NCI-H526 treated with DMSO at 0.1 percent for 48 hours (cell line): ENCODE measurements at regions not wholly inside any gene's neighbourhood (a gene's known extent, or its start where the extent isn't known, plus 50 kb on each side); places are given as distances from the start of the nearest gene placed in this dataset.

Experiments
- DNase-seq: peaks from one replicate; lab custom pipeline; 2025; lab: John Stamatoyannopoulos, UW

DNA sequence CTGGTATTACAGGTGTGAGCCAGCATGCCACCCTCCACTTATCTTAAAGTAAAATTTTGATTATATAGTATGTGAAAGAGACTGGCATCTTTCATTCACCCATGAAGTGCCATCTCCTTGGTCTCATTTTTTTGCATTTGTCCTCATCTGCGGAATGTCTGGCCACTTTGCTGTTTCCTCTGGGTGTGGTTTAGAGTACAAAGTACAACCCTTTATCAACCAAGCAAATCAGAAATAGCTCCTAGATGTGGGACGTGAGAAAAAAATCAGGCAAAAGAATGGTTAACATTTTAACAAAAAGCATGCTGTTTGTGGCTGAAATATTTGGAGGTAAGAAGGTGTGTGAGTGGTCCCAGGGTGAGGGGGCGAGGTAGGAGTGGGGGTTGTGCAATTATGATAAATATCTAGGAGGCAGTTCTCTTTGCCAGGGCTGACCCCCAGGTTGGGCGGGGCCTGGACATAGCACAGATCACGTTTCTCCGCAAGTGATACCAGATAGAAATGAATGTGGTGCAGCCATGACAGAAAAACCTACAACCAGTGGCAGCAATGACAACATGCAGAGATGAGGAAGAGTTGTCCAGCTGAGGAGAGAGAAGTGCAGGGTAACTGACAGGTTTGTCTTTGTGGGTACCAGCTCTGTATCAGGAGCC, 115.8 kb upstream of the SERTAD2 start:
- peak; percentile 29 for DNase-seq

GRCh38 chr2:64770137-64770780, 116.5 kb upstream of the SERTAD2 start:
- DNase-seq: no peak

DNA sequence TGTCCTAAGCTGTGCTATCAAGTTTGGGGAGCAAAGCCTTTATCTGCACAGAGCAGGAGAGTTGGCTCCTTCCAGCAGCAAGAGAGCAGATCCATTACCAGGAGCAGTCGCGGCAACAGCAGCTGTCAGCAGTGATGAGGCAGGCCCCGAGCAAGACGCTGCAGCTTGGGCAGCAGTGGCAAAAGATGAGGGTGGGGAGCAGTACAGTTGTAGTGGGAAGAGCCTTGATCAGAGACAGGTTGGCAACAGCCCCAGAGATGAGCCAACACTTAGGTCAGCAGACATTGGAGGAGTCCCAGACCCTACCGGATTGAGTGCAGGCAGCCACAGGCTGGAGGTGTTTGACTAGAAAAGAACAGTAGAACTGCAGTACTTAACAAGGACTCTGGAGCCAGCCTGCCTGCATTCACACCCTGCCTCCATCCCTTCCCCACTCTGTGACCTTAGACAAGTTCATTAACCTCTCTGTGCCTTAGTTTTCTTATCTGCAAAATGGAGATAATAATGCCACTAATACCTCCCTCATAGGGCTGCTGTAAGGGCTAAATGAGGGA, 117.1 kb upstream of the SERTAD2 start:
- DNase-seq: no peak

DNA sequence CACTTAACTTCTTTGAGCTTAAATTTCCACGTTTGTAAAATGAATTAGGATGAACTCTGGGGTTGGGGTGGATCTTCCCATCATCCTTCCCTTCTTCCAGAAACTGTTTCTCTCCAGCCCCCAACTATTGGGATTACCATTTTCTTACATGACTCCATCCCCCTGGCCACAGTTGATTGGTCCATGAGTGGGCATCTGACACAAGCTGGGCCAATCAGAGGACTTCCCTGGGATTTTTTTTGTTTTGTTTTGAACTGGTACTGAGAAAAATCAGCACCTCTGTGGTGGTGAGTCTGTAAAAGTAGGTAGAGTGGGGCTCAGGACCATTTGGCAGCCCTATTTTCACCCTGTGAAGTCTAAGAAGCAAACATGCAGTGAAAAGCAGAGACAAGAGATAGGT, 118.0 kb upstream of the SERTAD2 start:
- no peak for DNase-seq

- DNase-seq: no peak
Observed at GRCh38 chr2:64773461-64774118, 119.9 kb upstream of the SERTAD2 start.

- no peak for DNase-seq
Observed at GRCh38 chr2:64777841-64778240, 124.1 kb upstream of the SERTAD2 start.

DNA sequence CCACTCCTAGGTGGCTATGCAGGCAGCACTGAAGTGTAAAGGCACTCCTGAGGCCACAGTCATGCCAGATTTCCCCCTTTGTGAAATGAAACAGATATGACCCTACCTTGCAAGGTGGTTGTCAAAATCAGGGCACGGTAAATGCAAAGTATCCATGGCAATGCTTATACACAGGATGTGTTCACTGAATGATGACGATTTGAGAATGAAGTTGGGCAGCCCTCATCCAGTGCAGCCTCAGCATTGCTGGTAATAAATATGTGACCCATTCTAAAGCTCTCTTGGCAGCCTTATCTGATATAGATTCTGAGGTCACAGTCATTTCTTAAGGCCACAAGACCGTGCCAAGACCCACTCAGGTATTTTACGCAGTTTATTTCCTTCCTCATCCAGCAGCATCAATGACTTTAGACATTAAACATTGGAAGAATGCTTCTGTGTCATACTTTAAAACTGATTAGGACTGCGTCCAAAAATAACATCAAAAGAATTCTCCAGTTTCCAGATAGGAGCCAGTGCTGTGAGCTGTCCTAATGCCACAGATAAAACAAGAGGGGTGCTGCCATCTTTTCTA, 125.5 kb upstream of the SERTAD2 start:
- no peak for DNase-seq

- no peak for DNase-seq
Observed at GRCh38 chr2:64780041-64780440, 126.3 kb upstream of the SERTAD2 start.

GRCh38 chr2:64781711-64782390, 128.1 kb upstream of the SERTAD2 start:
- no peak for DNase-seq

DNA sequence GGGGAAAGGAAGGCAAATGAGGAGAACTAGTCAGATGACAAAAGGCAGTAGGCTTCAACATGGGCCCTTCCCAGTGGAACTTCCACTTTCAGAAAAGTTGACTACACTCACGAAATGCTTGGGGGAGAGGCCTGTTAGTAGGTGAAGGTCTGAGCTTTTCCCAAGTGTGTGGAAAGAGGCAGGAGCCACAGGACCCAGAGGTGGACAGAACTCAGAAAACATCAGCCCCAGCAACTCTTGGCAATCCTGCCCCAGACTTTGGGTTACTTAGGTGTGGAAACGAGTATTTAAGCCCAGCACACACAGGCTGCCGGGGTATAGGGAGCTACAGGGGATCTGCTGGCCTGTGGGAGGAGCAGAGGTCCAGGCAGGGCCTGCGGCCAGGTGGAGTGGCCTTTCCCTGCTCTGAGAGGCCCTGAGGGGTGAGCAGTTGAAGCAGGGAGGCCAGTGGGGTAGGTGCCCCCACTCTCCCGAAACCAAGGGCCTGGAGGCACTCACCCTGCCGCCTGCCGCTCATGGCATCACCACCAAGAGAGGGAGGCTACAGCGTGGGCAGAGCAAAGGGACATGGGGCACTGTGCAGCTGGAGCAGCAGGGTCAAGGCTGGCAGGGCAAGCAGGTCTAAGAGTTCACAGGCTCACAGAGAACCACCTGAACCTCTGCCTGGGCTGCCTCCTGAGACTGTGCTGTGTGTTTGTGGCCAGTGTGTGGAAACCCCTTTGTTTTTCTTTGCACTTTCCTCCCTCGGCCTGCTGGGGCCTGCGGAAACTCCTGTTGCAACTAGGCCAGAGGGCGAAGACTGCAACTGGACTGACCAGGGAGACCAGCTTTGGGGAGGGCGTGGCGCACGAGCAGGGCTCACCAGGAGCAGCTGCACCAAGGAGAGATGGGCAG, 130.7 kb upstream of the SERTAD2 start:
- no peak for DNase-seq

DNA sequence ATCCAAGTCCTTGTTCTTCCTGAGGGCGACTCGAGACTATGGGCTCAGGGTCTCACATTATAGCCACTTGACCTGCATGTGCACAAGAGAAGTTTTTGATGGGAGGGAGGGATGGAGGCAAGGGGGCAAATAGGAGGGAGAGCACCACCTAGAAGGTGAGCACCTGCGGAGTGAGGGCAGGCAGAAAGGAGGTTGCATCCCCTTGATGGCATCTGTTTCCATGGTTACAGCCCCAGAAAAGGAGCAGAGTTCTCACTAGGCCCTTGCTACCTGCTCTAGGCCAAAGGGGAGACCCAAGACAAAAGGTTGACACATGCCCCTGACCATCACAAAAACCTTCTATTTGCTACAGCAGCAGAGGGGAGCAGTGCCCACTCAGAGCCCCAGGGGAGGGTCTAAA, 131.5 kb upstream of the SERTAD2 start:
- DNase-seq: no peak

DNA sequence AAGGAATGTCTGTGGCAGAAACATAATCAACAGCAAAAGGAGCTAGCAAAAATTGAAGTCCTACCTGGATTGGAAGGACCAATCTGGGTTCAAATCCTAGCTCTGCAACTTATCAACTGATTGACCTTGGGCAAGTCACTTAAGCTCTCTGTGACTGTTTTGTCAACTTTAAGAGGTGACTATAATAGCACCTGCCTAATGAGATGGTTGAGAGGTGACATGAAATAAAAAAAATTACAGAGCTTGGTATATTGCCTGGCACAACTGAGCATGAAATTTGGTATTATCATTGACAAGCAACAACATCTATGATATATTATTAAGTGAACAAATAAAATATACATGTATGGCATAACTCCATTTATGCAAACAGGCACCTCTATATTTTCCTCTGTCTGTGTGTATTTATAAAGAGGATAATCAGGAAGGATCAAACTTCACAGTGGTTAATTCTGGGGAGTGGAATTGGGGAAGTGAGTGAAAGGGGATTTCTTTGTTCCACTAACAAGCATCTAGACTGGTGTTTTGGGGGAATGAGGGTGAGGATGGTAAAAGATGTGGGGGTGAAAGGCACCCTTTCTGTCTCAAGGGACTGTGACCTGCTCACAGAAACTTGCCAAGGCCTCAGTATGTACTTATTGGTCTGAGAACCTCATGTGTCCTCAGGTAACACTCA, 132.8 kb upstream of the SERTAD2 start:
- no peak for DNase-seq

DNA sequence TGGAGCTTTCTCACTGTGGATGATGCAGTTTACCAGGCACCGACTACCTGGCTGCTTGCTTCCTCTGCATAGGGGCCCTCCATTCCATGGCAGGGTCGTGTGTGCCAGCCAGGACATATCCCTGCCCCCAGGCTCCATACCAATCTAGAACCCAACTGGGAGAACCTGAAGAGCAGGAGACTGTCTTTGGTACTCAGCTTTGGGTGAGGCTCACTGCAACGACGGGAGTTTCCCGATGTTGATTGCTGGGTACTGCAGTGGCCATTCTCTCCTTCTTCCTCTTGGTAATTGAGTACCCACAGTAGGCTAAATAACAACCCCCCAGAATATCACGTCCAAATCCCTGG, 133.3 kb upstream of the SERTAD2 start:
- no peak for DNase-seq

DNA sequence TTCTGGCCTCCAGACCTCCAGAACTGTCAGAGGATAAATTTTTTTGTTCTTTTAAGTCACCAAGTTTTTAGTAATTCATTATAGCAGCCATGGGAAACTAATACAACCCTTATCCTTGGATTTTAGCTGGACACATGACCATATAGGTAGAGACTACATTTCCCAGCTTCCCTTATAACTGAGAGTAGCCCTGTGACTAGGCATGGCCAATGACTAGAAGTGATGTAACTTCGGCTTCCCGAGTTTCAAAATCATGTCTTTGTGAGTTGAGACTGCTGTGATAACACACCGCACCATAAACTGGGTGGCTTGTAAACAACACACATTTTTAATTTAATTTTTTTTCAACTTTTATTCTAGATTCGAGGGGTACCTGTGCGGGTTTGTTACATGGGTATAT, 134.0 kb upstream of the SERTAD2 start:
- DNase-seq: no peak

- DNase-seq: no peak
Observed at GRCh38 chr2:64789466-64790320, 136.0 kb upstream of the SERTAD2 start.

DNA sequence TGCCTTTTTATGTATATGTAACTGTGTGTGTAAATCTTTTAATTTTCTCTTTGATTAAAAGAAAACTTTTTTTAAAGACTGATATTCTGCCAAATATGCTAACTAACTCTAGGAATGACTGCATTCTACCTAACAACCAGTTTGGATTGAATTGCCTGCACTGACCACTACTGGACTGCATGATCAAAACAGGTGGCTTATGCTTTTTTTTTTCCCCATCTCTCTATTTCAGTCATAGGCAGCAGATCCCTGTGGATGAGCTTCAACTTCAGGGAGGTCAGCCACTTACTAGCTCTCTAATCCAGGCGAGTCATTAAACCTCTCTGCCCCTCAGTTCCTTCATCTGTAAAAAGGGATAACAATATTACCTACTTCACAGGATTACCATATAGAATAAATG, 138.6 kb upstream of the SERTAD2 start:
- DNase-seq: no peak

DNA sequence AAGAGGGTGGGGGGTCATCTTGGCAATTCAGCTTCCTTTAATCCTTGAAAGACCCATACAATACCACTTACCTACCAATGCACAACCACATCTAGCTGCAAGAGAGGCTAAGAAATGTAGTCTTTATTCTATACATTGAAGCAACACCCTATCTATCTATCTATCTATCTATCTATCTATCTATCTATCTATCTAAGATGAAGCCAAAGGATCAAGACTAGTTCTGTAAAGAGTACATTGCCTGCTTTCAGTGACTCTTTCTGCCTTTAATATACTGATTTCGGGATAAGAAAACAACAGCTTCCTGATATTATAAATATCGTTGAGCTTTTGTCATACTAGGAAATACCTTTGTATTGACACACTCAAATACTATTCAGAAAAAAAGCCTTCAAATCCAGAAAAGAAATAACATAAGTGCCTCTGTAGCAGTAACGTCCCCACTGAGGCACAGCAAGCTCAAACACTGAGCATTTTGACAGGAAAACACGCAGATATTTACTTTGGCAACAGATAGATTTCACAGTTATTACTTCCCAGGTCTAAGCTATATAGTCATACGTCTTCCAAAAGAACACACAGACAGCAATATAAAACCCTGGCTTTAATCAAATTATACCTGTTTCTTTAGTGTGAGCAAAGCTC, 139.4 kb upstream of the SERTAD2 start:
- DNase-seq: no peak

DNA sequence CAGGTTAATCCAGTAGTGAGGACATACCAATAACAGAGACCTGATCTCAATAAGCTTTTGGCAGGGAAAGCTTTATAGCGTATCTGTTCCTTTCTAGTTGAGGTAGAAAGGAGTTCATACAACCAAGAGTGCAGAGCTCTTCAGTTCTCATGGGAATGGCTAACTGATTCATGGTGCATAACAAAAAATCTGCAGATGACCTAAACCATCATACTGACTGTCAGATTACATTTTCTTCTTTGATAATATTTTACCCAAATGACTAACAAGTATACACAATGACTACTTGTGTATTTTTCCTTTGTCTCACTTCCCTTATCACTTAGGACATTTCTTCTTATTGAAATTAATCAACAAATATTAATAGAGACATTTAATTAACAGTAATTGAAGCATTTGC, 140.0 kb upstream of the SERTAD2 start:
- DNase-seq: no peak

DNA sequence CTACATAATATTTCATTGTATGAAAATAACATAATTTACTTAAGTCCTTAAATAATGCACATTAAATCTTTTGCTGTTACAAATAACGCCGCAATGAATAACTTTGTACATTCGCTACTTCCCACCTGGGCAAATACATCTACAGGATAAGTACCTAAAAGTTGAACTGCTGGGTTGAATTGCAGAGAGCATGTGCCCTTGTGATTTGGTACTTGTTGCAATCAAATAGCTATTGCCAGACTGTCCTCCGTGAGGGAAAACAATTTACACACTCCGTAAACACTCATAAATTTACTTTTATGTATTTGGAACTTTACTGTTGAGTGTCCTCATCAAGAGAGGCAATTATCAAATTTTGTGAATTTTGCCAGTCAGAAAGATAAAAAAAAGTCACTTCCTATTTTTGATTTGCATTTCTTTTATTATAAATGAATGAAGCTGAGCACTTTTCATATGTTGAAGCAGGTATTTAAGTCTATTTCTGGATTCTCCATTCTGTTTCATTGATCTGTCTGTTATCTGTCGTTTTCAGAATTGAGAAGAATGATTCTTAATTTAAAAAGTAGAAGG, 140.8 kb upstream of the SERTAD2 start:
- no peak for DNase-seq
